ENCODE measurements at regions not wholly inside any gene's neighbourhood (a gene's known extent, or its start where the extent isn't known, plus 50 kb on each side); places are given as distances from the start of the nearest gene placed in this dataset.

DNA sequence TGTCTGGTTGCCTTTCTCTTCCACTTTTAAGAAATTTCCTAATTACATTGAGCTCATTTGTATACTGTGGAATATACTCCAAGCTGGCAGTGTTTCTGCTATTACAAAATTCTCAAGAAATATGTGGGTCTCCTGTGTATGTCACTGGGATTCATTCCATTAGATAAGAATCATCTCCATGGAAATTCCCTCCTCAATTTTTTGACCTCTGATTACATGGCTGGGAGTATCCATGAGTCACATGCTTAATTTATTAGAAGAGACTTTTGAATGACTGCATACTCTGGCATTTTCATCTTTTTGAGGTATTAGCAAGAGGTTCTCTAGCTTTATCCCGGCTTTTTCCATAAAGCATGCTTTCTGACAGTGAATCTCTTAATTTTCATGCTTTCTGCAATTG, 665.5 kb upstream of the CNTNAP5 start:
- H3K27me3 ChIP-seq, result no peaks in the 10 kb centered on the region
- TF ChIP-seq EP300 (IDR thresholded peaks at IDR 0.05) (no peak), POLR2A (IDR thresholded peaks at IDR 0.05) (no peak)
- TF ChIP-seq, protein P1, sequence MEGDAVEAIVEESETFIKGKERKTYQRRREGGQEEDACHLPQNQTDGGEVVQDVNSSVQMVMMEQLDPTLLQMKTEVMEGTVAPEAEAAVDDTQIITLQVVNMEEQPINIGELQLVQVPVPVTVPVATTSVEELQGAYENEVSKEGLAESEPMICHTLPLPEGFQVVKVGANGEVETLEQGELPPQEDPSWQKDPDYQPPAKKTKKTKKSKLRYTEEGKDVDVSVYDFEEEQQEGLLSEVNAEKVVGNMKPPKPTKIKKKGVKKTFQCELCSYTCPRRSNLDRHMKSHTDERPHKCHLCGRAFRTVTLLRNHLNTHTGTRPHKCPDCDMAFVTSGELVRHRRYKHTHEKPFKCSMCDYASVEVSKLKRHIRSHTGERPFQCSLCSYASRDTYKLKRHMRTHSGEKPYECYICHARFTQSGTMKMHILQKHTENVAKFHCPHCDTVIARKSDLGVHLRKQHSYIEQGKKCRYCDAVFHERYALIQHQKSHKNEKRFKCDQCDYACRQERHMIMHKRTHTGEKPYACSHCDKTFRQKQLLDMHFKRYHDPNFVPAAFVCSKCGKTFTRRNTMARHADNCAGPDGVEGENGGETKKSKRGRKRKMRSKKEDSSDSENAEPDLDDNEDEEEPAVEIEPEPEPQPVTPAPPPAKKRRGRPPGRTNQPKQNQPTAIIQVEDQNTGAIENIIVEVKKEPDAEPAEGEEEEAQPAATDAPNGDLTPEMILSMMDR (IDR thresholded peaks at IDR 0.05), result no peak
- no peak overlapping the region for H3K4me3 ChIP-seq
- intact Hi-C loops (cut with DNase I), result no loop called here
- no peaks in the 10 kb centered on the region for H3K4me1 ChIP-seq (ENCODE audit: insufficient read depth)
- WGBS, 3 donors, result 67 to 86% (median 76%) methylated on average over 1 of the region's 1 CpG
- no peaks in the 10 kb centered on the region for H3K9me3 ChIP-seq
- DNase-seq, result no peak
- no peak overlapping the region for H3K27ac ChIP-seq
- no peaks in the 10 kb centered on the region for H3K36me3 ChIP-seq

DNA sequence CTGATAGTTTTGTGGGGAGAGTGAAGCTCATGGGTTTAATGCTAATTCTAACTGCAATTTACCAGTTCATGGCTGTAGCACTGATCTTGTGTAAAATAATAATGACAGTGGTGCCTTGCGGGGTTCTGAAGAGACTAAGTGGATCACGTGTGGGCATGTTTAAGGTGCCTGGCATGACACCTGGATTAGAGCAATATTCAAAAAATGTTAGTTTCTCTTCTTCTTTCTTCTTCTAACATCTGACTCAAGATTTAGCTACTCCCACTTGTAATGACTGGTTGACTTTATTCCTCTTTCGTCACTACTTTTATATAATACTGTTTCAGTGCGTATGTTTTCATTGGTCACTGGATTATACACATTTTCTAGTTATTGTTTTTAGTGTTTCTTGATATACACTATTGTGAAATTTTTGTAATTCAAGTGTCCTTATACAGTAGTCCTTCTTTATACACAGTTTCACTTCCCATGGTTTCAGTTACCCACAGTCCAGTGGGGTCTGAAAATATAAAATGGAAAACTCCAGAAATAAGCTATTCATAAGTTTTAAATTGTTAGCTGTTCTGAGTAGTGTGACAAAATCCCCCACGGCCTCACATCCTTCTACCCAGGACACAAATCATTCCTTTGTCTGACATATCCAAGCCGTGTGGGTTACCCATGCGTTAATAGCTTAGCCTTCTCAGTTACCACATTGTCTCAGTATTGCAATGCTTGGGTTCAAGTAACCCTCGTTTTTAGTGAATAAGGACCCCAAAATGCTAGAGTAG, 662.2 kb upstream of the CNTNAP5 start:
- no peak for TF ChIP-seq POLR2A (IDR thresholded peaks at IDR 0.05)
- TF ChIP-seq EP300 (IDR thresholded peaks at IDR 0.05), result no peak
- TF ChIP-seq, protein P1 (IDR thresholded peaks at IDR 0.05), result no peak

DNA sequence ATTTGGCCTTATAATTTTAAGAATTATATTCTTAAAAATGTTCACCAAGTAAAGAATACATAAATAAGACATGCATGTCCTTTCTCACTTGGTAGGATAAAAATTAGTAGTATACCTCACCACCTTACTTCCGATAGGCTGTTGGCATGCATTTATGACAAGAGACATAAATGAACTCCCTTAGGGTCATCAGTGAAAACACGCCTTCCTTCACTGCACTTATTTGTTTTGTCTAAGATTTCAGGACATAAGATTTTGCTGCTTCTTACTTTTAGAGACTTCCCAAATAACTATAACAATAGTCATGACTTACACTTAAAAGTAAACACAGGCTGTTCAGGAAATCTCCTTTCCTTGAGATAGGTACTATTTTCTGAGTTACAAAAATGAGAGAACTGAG, 661.3 kb upstream of the CNTNAP5 start:
- TF ChIP-seq POLR2A (IDR thresholded peaks at IDR 0.05), result no peak
- TF ChIP-seq EP300 (IDR thresholded peaks at IDR 0.05), result no peak
- TF ChIP-seq, protein P1 (IDR thresholded peaks at IDR 0.05), result no peak
- DNase-seq, result no peak
- Histone ChIP-seq H3K4me1 (ENCODE audit: insufficient read depth) (no peaks in the 10 kb centered on the region), H3K27me3 (no peaks in the 10 kb centered on the region), H3K4me3 (no peak overlapping the region), H3K27ac (no peak overlapping the region), H3K9me3 (no peaks in the 10 kb centered on the region), H3K36me3 (no peaks in the 10 kb centered on the region)
- WGBS, 3 donors, result 46 to 65% (median 50%) methylated on average over 2 of the region's 2 CpGs
- intact Hi-C loops (cut with DNase I), result no loop called here

More for the DNA sequence above, 662.2 kb upstream of the CNTNAP5 start:
- H3K27ac ChIP-seq, result no peak overlapping the region
- H3K36me3 ChIP-seq, result no peaks in the 10 kb centered on the region
- no peak for DNase-seq
- H3K27me3 ChIP-seq, result no peaks in the 10 kb centered on the region
- H3K4me3 ChIP-seq, result no peak overlapping the region
- H3K9me3 ChIP-seq, result no peaks in the 10 kb centered on the region
- 67 to 78% (median 69%) methylated on average over 8 of the region's 8 CpGs for WGBS, 3 donors
- no peaks in the 10 kb centered on the region for H3K4me1 ChIP-seq (ENCODE audit: insufficient read depth)
- intact Hi-C loops (cut with DNase I), result no loop called here

DNA sequence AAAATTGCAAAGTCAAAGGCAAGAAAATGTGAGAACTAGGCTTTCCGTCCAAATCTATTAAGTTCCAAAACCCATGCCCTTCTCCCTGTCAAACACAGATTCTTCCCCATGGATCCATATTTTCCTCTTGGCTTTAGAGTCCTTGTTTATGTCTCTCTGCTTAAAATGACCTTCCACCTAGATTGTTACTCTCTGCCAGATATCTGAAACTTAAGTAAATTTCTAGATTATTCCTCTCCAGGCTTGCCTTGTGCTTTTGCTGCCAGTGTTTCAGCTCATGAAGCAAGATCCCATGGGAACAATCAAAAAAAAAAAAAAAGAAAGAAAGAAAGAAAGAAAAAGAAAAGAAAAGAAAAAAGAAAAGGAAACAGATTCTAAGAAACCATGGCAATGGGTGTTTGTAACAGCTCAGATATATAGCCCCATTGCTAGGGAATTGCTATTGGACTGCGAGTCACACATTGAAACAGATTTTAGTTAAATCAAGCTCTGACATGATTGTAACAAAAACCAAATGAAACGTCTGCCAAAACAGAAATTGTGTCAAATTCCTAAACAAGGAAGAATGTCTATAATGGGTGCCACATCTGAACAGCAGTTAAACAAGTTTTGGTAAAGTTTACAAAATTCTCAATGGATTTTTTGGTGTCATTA, 660.7 kb upstream of the CNTNAP5 start:
- H3K4me1 ChIP-seq (ENCODE audit: insufficient read depth), result no peaks in the 10 kb centered on the region
- H3K4me3 ChIP-seq, result no peak overlapping the region
- H3K27ac ChIP-seq, result no peak overlapping the region
- no peaks in the 10 kb centered on the region for H3K9me3 ChIP-seq
- no peaks in the 10 kb centered on the region for H3K36me3 ChIP-seq
- no peak for DNase-seq
- intact Hi-C loops (cut with DNase I), result no loop called here
- no peaks in the 10 kb centered on the region for H3K27me3 ChIP-seq
- no peak for TF ChIP-seq POLR2A (IDR thresholded peaks at IDR 0.05)
- TF ChIP-seq, protein P1 (IDR thresholded peaks at IDR 0.05), result no peak
- WGBS, 3 donors, result 57 to 63% (median 60%) methylated on average over 3 of the region's 3 CpGs

Data from ovary (tissue), 7 donors.